ENCODE measurements at regions not wholly inside any gene's neighbourhood (a gene's known extent, or its start where the extent isn't known, plus 50 kb on each side); places are given as distances from the start of the nearest gene placed in this dataset.

DNA sequence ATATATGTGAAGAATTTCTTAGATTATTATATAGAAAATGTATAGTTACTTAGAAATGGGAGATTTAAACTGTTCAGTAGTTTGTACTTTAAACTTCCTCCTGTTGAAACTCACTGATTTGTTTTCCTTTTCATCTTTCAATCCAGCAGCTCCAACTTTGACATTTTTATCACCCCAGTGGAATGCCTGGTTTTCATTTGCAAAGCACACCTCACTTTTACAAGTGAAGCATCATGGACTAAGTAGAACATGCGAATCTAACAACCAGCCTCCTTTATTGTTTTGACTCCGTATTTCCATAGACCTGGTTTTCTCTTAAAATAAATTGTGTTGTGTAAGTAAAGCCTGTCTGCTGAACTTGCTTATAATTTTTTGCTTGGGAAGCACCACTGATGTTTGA, 97.8 kb upstream of the ROBO2 start:
- Histone ChIP-seq H3K27me3 (ENCODE audit: control insufficient read depth, insufficient read depth, low read length) (no peaks in the 10 kb centered on the region), H3K27ac (ENCODE audit: low read length) (no peak overlapping the region), H3K9me3 (ENCODE audit: control insufficient read depth, insufficient read depth, low read depth, low read length) (no peaks in the 10 kb centered on the region), H3K36me3 (ENCODE audit: control insufficient read depth, insufficient read depth, low read length) (no peaks in the 10 kb centered on the region), H3K4me3 (ENCODE audit: low read depth in 2 of 2, low read length in 2 of 2) (no peak overlapping the region), H3K4me1 (ENCODE audit: control insufficient read depth, insufficient read depth, low read length) (no peaks in the 10 kb centered on the region)
- in situ Hi-C loops (cut with HindIII; ENCODE audit: low pct_unique_long_range_greater_than_20kb, low sequenced_read_pairs): no loop called here
- ATAC-seq (no peak), DNase-seq (ENCODE audit: low read depth, low spot score) (no peak)
- BruUV-seq (replicated peaks): no TSS peak
- TF ChIP-seq, protein P1, sequence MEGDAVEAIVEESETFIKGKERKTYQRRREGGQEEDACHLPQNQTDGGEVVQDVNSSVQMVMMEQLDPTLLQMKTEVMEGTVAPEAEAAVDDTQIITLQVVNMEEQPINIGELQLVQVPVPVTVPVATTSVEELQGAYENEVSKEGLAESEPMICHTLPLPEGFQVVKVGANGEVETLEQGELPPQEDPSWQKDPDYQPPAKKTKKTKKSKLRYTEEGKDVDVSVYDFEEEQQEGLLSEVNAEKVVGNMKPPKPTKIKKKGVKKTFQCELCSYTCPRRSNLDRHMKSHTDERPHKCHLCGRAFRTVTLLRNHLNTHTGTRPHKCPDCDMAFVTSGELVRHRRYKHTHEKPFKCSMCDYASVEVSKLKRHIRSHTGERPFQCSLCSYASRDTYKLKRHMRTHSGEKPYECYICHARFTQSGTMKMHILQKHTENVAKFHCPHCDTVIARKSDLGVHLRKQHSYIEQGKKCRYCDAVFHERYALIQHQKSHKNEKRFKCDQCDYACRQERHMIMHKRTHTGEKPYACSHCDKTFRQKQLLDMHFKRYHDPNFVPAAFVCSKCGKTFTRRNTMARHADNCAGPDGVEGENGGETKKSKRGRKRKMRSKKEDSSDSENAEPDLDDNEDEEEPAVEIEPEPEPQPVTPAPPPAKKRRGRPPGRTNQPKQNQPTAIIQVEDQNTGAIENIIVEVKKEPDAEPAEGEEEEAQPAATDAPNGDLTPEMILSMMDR (IDR thresholded peaks at IDR 0.05): no peak
- TF ChIP-seq POLR2AphosphoS5 (IDR thresholded peaks at IDR 0.05; ENCODE audit: low read depth, low read length) (no peak), TCF7L2 (IDR thresholded peaks at IDR 0.05; ENCODE audit: low read depth, low read length) (no peak), SIN3A (IDR thresholded peaks at IDR 0.05; ENCODE audit: borderline replicate concordance, insufficient read depth, low read depth, low read length) (no peak)
- TF ChIP-seq, protein P2, sequence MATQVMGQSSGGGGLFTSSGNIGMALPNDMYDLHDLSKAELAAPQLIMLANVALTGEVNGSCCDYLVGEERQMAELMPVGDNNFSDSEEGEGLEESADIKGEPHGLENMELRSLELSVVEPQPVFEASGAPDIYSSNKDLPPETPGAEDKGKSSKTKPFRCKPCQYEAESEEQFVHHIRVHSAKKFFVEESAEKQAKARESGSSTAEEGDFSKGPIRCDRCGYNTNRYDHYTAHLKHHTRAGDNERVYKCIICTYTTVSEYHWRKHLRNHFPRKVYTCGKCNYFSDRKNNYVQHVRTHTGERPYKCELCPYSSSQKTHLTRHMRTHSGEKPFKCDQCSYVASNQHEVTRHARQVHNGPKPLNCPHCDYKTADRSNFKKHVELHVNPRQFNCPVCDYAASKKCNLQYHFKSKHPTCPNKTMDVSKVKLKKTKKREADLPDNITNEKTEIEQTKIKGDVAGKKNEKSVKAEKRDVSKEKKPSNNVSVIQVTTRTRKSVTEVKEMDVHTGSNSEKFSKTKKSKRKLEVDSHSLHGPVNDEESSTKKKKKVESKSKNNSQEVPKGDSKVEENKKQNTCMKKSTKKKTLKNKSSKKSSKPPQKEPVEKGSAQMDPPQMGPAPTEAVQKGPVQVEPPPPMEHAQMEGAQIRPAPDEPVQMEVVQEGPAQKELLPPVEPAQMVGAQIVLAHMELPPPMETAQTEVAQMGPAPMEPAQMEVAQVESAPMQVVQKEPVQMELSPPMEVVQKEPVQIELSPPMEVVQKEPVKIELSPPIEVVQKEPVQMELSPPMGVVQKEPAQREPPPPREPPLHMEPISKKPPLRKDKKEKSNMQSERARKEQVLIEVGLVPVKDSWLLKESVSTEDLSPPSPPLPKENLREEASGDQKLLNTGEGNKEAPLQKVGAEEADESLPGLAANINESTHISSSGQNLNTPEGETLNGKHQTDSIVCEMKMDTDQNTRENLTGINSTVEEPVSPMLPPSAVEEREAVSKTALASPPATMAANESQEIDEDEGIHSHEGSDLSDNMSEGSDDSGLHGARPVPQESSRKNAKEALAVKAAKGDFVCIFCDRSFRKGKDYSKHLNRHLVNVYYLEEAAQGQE (IDR thresholded peaks at IDR 0.05; ENCODE audit: insufficient read depth in 1 of 2, low read depth in 2 of 2, low read length in 1 of 2): no peak
- ChIA-PET CTCF (no interaction called here), POLR2A (no interaction called here)
- intact Hi-C loops (cut with micrococcal nuclease; ENCODE audit: unreplicated experiment): no loop called here

DNA sequence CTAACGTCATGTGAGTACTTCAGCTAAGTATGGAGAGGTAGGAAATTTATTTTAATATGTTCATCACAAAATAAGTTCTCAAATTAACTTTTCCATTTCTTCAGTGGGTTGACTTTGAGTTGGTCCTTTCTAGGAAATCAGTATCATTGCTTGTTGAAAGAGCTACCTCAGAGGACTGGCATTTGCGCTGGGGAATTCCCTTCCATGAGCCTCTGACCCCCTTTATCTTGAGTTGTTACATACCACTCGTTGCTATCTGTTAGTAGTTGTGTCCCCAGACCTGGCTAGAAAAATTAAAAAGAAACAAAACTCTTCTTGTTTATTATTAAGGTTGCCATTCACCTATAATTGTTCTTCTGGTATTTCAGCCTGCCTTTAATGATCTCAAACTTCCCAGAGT, 96.8 kb upstream of the ROBO2 start:
- Histone ChIP-seq H3K36me3 (ENCODE audit: control insufficient read depth, insufficient read depth, low read length) (no peaks in the 10 kb centered on the region), H3K27ac (ENCODE audit: low read length) (no peak overlapping the region), H3K4me1 (ENCODE audit: control insufficient read depth, insufficient read depth, low read length) (no peaks in the 10 kb centered on the region), H3K27me3 (ENCODE audit: control insufficient read depth, insufficient read depth, low read length) (no peaks in the 10 kb centered on the region), H3K9me3 (ENCODE audit: control insufficient read depth, insufficient read depth, low read depth, low read length) (no peaks in the 10 kb centered on the region), H3K4me3 (ENCODE audit: low read depth in 2 of 2, low read length in 2 of 2) (no peak overlapping the region)
- ATAC-seq (no peak), DNase-seq (ENCODE audit: low read depth, low spot score) (no peak)
- no TSS peak for BruUV-seq (replicated peaks)
- POLR2A ChIA-PET: no interaction called here
- intact Hi-C loops (cut with micrococcal nuclease; ENCODE audit: unreplicated experiment) (no loop called here), in situ Hi-C loops (cut with HindIII; ENCODE audit: low pct_unique_long_range_greater_than_20kb, low sequenced_read_pairs) (no loop called here)
- CTCF ChIA-PET: no interaction called here
- TF ChIP-seq, protein P1 (IDR thresholded peaks at IDR 0.05): no peak
- TF ChIP-seq SIN3A (IDR thresholded peaks at IDR 0.05; ENCODE audit: borderline replicate concordance, insufficient read depth, low read depth, low read length) (no peak), TCF7L2 (IDR thresholded peaks at IDR 0.05; ENCODE audit: low read depth, low read length) (no peak), POLR2AphosphoS5 (IDR thresholded peaks at IDR 0.05; ENCODE audit: low read depth, low read length) (no peak)
- TF ChIP-seq, protein P2 (IDR thresholded peaks at IDR 0.05; ENCODE audit: insufficient read depth in 1 of 2, low read depth in 2 of 2, low read length in 1 of 2): no peak

All from Panc1 (cell line).